ENCODE measurements at regions not wholly inside any gene's neighbourhood (a gene's known extent, or its start where the extent isn't known, plus 50 kb on each side); places are given as distances from the start of the nearest gene placed in this dataset.

DNA sequence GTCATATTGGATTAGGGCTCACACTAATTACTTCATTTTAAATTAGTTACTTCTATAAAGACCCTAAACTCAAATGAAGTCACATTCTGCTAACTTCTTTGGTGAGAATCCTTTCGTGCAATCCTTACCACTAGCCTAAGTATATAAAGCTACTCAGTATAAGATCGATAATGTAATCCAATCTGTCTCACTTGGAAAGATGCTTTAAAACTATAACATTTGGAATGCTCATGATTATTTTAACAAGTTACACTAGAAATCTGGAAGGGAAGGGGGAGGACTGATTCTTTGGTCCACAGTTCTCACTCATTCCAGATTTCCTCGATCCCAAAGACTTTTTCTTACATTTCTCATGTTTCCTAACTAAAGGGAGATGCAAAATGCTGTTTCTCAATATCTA, 336.4 kb upstream of the SLIT2 start:
- TF ChIP-seq, protein P1, sequence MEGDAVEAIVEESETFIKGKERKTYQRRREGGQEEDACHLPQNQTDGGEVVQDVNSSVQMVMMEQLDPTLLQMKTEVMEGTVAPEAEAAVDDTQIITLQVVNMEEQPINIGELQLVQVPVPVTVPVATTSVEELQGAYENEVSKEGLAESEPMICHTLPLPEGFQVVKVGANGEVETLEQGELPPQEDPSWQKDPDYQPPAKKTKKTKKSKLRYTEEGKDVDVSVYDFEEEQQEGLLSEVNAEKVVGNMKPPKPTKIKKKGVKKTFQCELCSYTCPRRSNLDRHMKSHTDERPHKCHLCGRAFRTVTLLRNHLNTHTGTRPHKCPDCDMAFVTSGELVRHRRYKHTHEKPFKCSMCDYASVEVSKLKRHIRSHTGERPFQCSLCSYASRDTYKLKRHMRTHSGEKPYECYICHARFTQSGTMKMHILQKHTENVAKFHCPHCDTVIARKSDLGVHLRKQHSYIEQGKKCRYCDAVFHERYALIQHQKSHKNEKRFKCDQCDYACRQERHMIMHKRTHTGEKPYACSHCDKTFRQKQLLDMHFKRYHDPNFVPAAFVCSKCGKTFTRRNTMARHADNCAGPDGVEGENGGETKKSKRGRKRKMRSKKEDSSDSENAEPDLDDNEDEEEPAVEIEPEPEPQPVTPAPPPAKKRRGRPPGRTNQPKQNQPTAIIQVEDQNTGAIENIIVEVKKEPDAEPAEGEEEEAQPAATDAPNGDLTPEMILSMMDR (IDR thresholded peaks at IDR 0.05 in 2 of 3, conservative IDR thresholded peaks at IDR 0.05 in 1 of 3; ENCODE audit: control insufficient read depth in 2 of 3, extremely low read depth in 1 of 3, insufficient read depth in 1 of 3, low read depth in 3 of 3, low read length in 3 of 3), result no peak
- TF ChIP-seq, protein P2, sequence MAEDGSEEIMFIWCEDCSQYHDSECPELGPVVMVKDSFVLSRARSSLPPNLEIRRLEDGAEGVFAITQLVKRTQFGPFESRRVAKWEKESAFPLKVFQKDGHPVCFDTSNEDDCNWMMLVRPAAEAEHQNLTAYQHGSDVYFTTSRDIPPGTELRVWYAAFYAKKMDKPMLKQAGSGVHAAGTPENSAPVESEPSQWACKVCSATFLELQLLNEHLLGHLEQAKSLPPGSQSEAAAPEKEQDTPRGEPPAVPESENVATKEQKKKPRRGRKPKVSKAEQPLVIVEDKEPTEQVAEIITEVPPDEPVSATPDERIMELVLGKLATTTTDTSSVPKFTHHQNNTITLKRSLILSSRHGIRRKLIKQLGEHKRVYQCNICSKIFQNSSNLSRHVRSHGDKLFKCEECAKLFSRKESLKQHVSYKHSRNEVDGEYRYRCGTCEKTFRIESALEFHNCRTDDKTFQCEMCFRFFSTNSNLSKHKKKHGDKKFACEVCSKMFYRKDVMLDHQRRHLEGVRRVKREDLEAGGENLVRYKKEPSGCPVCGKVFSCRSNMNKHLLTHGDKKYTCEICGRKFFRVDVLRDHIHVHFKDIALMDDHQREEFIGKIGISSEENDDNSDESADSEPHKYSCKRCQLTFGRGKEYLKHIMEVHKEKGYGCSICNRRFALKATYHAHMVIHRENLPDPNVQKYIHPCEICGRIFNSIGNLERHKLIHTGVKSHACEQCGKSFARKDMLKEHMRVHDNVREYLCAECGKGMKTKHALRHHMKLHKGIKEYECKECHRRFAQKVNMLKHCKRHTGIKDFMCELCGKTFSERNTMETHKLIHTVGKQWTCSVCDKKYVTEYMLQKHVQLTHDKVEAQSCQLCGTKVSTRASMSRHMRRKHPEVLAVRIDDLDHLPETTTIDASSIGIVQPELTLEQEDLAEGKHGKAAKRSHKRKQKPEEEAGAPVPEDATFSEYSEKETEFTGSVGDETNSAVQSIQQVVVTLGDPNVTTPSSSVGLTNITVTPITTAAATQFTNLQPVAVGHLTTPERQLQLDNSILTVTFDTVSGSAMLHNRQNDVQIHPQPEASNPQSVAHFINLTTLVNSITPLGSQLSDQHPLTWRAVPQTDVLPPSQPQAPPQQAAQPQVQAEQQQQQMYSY (CRISPR knock-in tag; IDR thresholded peaks at IDR 0.05), result no peak
- TF ChIP-seq NFYB (IDR thresholded peaks at IDR 0.05; ENCODE audit: insufficient read depth, low read depth, low read length) (no peak), POLR2AphosphoS5 (IDR thresholded peaks at IDR 0.05; ENCODE audit: low read length) (no peak), POLR2A (IDR thresholded peaks at IDR 0.05; ENCODE audit: low read depth, low read length) (no peak), BHLHE40 (IDR thresholded peaks at IDR 0.05; ENCODE audit: borderline replicate concordance in 1 of 2, low read depth in 2 of 2, low read length in 1 of 2) (no peak), EGR1 (IDR thresholded peaks at IDR 0.05; ENCODE audit: borderline replicate concordance in 1 of 2, low read depth in 2 of 2, low read length in 2 of 2) (no peak)
- TF ChIP-seq, protein P3, sequence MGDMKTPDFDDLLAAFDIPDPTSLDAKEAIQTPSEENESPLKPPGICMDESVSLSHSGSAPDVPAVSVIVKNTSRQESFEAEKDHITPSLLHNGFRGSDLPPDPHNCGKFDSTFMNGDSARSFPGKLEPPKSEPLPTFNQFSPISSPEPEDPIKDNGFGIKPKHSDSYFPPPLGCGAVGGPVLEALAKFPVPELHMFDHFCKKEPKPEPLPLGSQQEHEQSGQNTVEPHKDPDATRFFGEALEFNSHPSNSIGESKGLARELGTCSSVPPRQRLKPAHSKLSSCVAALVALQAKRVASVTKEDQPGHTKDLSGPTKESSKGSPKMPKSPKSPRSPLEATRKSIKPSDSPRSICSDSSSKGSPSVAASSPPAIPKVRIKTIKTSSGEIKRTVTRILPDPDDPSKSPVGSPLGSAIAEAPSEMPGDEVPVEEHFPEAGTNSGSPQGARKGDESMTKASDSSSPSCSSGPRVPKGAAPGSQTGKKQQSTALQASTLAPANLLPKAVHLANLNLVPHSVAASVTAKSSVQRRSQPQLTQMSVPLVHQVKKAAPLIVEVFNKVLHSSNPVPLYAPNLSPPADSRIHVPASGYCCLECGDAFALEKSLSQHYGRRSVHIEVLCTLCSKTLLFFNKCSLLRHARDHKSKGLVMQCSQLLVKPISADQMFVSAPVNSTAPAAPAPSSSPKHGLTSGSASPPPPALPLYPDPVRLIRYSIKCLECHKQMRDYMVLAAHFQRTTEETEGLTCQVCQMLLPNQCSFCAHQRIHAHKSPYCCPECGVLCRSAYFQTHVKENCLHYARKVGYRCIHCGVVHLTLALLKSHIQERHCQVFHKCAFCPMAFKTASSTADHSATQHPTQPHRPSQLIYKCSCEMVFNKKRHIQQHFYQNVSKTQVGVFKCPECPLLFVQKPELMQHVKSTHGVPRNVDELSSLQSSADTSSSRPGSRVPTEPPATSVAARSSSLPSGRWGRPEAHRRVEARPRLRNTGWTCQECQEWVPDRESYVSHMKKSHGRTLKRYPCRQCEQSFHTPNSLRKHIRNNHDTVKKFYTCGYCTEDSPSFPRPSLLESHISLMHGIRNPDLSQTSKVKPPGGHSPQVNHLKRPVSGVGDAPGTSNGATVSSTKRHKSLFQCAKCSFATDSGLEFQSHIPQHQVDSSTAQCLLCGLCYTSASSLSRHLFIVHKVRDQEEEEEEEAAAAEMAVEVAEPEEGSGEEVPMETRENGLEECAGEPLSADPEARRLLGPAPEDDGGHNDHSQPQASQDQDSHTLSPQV (IDR thresholded peaks at IDR 0.05), result no peak
- TF ChIP-seq, protein P4, sequence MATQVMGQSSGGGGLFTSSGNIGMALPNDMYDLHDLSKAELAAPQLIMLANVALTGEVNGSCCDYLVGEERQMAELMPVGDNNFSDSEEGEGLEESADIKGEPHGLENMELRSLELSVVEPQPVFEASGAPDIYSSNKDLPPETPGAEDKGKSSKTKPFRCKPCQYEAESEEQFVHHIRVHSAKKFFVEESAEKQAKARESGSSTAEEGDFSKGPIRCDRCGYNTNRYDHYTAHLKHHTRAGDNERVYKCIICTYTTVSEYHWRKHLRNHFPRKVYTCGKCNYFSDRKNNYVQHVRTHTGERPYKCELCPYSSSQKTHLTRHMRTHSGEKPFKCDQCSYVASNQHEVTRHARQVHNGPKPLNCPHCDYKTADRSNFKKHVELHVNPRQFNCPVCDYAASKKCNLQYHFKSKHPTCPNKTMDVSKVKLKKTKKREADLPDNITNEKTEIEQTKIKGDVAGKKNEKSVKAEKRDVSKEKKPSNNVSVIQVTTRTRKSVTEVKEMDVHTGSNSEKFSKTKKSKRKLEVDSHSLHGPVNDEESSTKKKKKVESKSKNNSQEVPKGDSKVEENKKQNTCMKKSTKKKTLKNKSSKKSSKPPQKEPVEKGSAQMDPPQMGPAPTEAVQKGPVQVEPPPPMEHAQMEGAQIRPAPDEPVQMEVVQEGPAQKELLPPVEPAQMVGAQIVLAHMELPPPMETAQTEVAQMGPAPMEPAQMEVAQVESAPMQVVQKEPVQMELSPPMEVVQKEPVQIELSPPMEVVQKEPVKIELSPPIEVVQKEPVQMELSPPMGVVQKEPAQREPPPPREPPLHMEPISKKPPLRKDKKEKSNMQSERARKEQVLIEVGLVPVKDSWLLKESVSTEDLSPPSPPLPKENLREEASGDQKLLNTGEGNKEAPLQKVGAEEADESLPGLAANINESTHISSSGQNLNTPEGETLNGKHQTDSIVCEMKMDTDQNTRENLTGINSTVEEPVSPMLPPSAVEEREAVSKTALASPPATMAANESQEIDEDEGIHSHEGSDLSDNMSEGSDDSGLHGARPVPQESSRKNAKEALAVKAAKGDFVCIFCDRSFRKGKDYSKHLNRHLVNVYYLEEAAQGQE (IDR thresholded peaks at IDR 0.05; ENCODE audit: low read depth, low read length), result no peak

Data from GM12878 (cell line).